ENCODE measurements at regions not wholly inside any gene's neighbourhood (a gene's known extent, or its start where the extent isn't known, plus 50 kb on each side); places are given as distances from the start of the nearest gene placed in this dataset.

GRCh38 chr4:125498981-125499380, 184.2 kb downstream of the FAT4 start:
- DNase-seq (no peak), ATAC-seq (replicated peaks in 1 of 2) (no peak)
- Mint-ChIP-seq H3K27ac (no peak overlapping the region), H3K4me3 (no peak overlapping the region), H3K9me3 (peaks cover 3 to 8% of the 10 kb centered on the region in 2 donors), H3K27me3 (ENCODE audit: low read depth) (no peaks in the 10 kb centered on the region), H3K36me3 (ENCODE audit: insufficient read depth in 2 of 2) (no peaks in the 10 kb centered on the region), H3K4me1 (ENCODE audit: low read depth) (no peaks in the 10 kb centered on the region)

- DNase-seq, result no peak
- Mint-ChIP-seq H3K36me3 (ENCODE audit: insufficient read depth in 2 of 2) (no peaks in the 10 kb centered on the region), H3K27me3 (ENCODE audit: low read depth) (no peaks in the 10 kb centered on the region), H3K9me3 (peaks cover 3 to 11% of the 10 kb centered on the region in 2 donors), H3K4me3 (no peak overlapping the region), H3K27ac (no peak overlapping the region), H3K4me1 (ENCODE audit: low read depth) (no peaks in the 10 kb centered on the region)
- ATAC-seq (replicated peaks in 1 of 2), result no peak
Observed at GRCh38 chr4:125501090-125501489, 186.3 kb downstream of the FAT4 start.

- Mint-ChIP-seq H3K4me3 (no peak overlapping the region), H3K27ac (no peak overlapping the region), H3K27me3 (ENCODE audit: low read depth) (no peaks in the 10 kb centered on the region), H3K36me3 (ENCODE audit: insufficient read depth in 2 of 2) (no peaks in the 10 kb centered on the region), H3K4me1 (ENCODE audit: low read depth) (no peaks in the 10 kb centered on the region), H3K9me3 (peaks cover 3 to 11% of the 10 kb centered on the region in 2 donors)
- DNase-seq, result no peak
- ATAC-seq (replicated peaks in 1 of 2), result no peak
Observed at GRCh38 chr4:125501568-125501967, 186.8 kb downstream of the FAT4 start.

- no peaks in the 10 kb centered on the region for H3K36me3 Mint-ChIP-seq (ENCODE audit: insufficient read depth in 2 of 2)
- ATAC-seq (replicated peaks in 1 of 2) (no peak), DNase-seq (no peak)
- H3K27me3 Mint-ChIP-seq (ENCODE audit: low read depth), result no peaks in the 10 kb centered on the region
- peaks cover 2 to 12% of the 10 kb centered on the region in 2 donors for H3K9me3 Mint-ChIP-seq
- H3K4me3 Mint-ChIP-seq, result no peak overlapping the region
- no peaks in the 10 kb centered on the region for H3K4me1 Mint-ChIP-seq (ENCODE audit: low read depth)
- H3K27ac Mint-ChIP-seq, result no peak overlapping the region
Observed at GRCh38 chr4:125505621-125506020, 190.9 kb downstream of the FAT4 start.

- no peaks in the 10 kb centered on the region for H3K27me3 Mint-ChIP-seq (ENCODE audit: low read depth)
- ATAC-seq (replicated peaks in 1 of 2) (no peak), DNase-seq (no peak)
- no peak overlapping the region for H3K4me3 Mint-ChIP-seq
- no peaks in the 10 kb centered on the region for H3K4me1 Mint-ChIP-seq (ENCODE audit: low read depth)
- H3K27ac Mint-ChIP-seq, result no peak overlapping the region
- no peaks in the 10 kb centered on the region for H3K36me3 Mint-ChIP-seq (ENCODE audit: insufficient read depth in 2 of 2)
- peaks cover 0 to 7% of the 10 kb centered on the region in 2 donors for H3K9me3 Mint-ChIP-seq
Observed at GRCh38 chr4:125507141-125507540, 192.4 kb downstream of the FAT4 start.

DNA sequence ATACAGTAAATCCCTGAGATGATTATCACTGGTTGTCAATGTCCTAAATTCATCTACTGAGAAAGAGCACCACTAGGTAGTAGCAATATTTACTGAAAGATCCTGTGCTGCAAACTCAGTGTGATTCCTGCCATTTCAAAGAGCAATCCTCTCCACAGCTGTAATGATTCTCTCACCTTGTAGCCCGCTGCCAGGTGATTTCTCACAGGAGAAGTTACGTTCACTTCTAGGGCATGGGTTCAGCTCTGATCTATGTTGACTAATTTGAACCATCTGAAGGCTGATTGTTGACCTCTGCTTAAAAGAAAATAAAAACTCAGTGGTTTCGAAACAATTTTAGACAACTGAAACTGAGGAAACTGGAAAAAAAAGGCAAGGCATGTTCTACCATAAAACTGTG, 197.0 kb downstream of the FAT4 start:
- Mint-ChIP-seq H3K27ac (no peak overlapping the region), H3K4me3 (no peak overlapping the region), H3K4me1 (ENCODE audit: low read depth) (no peaks in the 10 kb centered on the region), H3K36me3 (ENCODE audit: insufficient read depth in 2 of 2) (no peaks in the 10 kb centered on the region), H3K9me3 (peaks cover 6 to 7% of the 10 kb centered on the region in 2 donors), H3K27me3 (ENCODE audit: low read depth) (no peaks in the 10 kb centered on the region)
- DNase-seq (no peak), ATAC-seq (replicated peaks in 1 of 2) (no peak)

- Mint-ChIP-seq H3K27ac (no peak overlapping the region), H3K36me3 (ENCODE audit: insufficient read depth in 2 of 2) (no peaks in the 10 kb centered on the region), H3K9me3 (peaks cover 8% of the 10 kb centered on the region in 2 donors), H3K4me3 (no peak overlapping the region), H3K4me1 (ENCODE audit: low read depth) (no peaks in the 10 kb centered on the region), H3K27me3 (ENCODE audit: low read depth) (no peaks in the 10 kb centered on the region)
- no peak for DNase-seq
- ATAC-seq (replicated peaks in 1 of 2), result no peak
Observed at GRCh38 chr4:125515016-125515415, 200.3 kb downstream of the FAT4 start.

- Mint-ChIP-seq H3K36me3 (ENCODE audit: insufficient read depth in 2 of 2) (no peaks in the 10 kb centered on the region), H3K27me3 (ENCODE audit: low read depth) (no peaks in the 10 kb centered on the region), H3K27ac (no peak overlapping the region), H3K4me3 (no peak overlapping the region), H3K9me3 (peaks cover 5 to 10% of the 10 kb centered on the region in 2 donors), H3K4me1 (ENCODE audit: low read depth) (no peaks in the 10 kb centered on the region)
- no peak for ATAC-seq (replicated peaks in 1 of 2)
- DNase-seq, result no peak
Observed at GRCh38 chr4:125517831-125518230, 203.1 kb downstream of the FAT4 start.

GRCh38 chr4:125518281-125518680, 203.5 kb downstream of the FAT4 start:
- Mint-ChIP-seq H3K9me3 (peaks cover 5 to 10% of the 10 kb centered on the region in 2 donors), H3K27ac (no peak overlapping the region), H3K4me1 (ENCODE audit: low read depth) (no peaks in the 10 kb centered on the region), H3K4me3 (no peak overlapping the region), H3K27me3 (ENCODE audit: low read depth) (no peaks in the 10 kb centered on the region), H3K36me3 (ENCODE audit: insufficient read depth in 2 of 2) (no peaks in the 10 kb centered on the region)
- DNase-seq (no peak), ATAC-seq (replicated peaks in 1 of 2) (no peak)

GRCh38 chr4:125519371-125520146, 204.8 kb downstream of the FAT4 start:
- Mint-ChIP-seq H3K4me3 (no peak overlapping the region), H3K27me3 (ENCODE audit: low read depth) (no peaks in the 10 kb centered on the region), H3K4me1 (ENCODE audit: low read depth) (no peaks in the 10 kb centered on the region), H3K36me3 (ENCODE audit: insufficient read depth in 2 of 2) (no peaks in the 10 kb centered on the region), H3K27ac (no peak overlapping the region), H3K9me3 (peaks cover 5 to 10% of the 10 kb centered on the region in 2 donors)
- no peak for ATAC-seq (replicated peaks in 1 of 2)
- no peak for DNase-seq

GRCh38 chr4:125520258-125520990, 205.7 kb downstream of the FAT4 start:
- ATAC-seq (replicated peaks in 1 of 2) (no peak), DNase-seq (no peak)
- Mint-ChIP-seq H3K4me3 (no peak overlapping the region), H3K4me1 (ENCODE audit: low read depth) (no peaks in the 10 kb centered on the region), H3K27ac (no peak overlapping the region), H3K9me3 (peaks cover 8 to 12% of the 10 kb centered on the region in 2 donors), H3K36me3 (ENCODE audit: insufficient read depth in 2 of 2) (no peaks in the 10 kb centered on the region), H3K27me3 (ENCODE audit: low read depth) (no peaks in the 10 kb centered on the region)

GRCh38 chr4:125522588-125522987, 207.8 kb downstream of the FAT4 start:
- Mint-ChIP-seq H3K36me3 (ENCODE audit: insufficient read depth in 2 of 2) (no peaks in the 10 kb centered on the region), H3K9me3 (peaks cover 6% of the 10 kb centered on the region in 2 donors), H3K4me1 (ENCODE audit: low read depth) (no peaks in the 10 kb centered on the region), H3K27me3 (ENCODE audit: low read depth) (no peaks in the 10 kb centered on the region), H3K27ac (no peak overlapping the region), H3K4me3 (no peak overlapping the region)
- ATAC-seq (replicated peaks in 1 of 2) (no peak), DNase-seq (no peak)

GRCh38 chr4:125522992-125523391, 208.2 kb downstream of the FAT4 start:
- Mint-ChIP-seq H3K36me3 (ENCODE audit: insufficient read depth in 2 of 2) (no peaks in the 10 kb centered on the region), H3K9me3 (peaks cover 6% of the 10 kb centered on the region in 2 donors), H3K27me3 (ENCODE audit: low read depth) (no peaks in the 10 kb centered on the region), H3K4me3 (no peak overlapping the region), H3K4me1 (ENCODE audit: low read depth) (no peaks in the 10 kb centered on the region), H3K27ac (no peak overlapping the region)
- ATAC-seq (replicated peaks in 1 of 2) (no peak), DNase-seq (no peak)

Data from activated T-cell treated with anti-CD3 and anti-CD28 coated beads, Interleukin-2, amount 50 U/mL, for 72 hours (primary cell).